ENCODE measurements at regions not wholly inside any gene's neighbourhood (a gene's known extent, or its start where the extent isn't known, plus 50 kb on each side); places are given as distances from the start of the nearest gene placed in this dataset.

GRCh38 chr3:182233405-182233804, 521.7 kb downstream of the SOX2 start:
- DNase-seq, result no peak

GRCh38 chr3:182233957-182234356, 522.2 kb downstream of the SOX2 start:
- DNase-seq, result no peak

- DNase-seq, result no peak
Observed at GRCh38 chr3:182234881-182235280, 523.2 kb downstream of the SOX2 start.

GRCh38 chr3:182235504-182235903, 523.8 kb downstream of the SOX2 start:
- no peak for DNase-seq

GRCh38 chr3:182238126-182238525, 526.4 kb downstream of the SOX2 start:
- DNase-seq, result no peak

GRCh38 chr3:182239316-182239715, 527.6 kb downstream of the SOX2 start:
- no peak for DNase-seq

- no peak for DNase-seq
Observed at GRCh38 chr3:182240474-182240873, 528.7 kb downstream of the SOX2 start.

GRCh38 chr3:182241196-182241765, 529.6 kb downstream of the SOX2 start:
- DNase-seq, result no peak

- DNase-seq, result no peak
Observed at GRCh38 chr3:182241766-182242488, 530.2 kb downstream of the SOX2 start.

- no peak for DNase-seq
Observed at GRCh38 chr3:182242489-182242942, 530.8 kb downstream of the SOX2 start.

- no peak for DNase-seq
Observed at GRCh38 chr3:182243625-182244024, 531.9 kb downstream of the SOX2 start.

- DNase-seq, result no peak
Observed at GRCh38 chr3:182244222-182244971, 532.7 kb downstream of the SOX2 start.

- DNase-seq, result no peak
Observed at GRCh38 chr3:182245059-182245458, 533.3 kb downstream of the SOX2 start.

- no peak for DNase-seq
Observed at GRCh38 chr3:182246870-182247269, 535.1 kb downstream of the SOX2 start.

GRCh38 chr3:182248349-182248880, 536.7 kb downstream of the SOX2 start:
- DNase-seq, result no peak

GRCh38 chr3:182252802-182253201, 540.5 kb upstream of the ATP11B start:
- DNase-seq, result no peak

GRCh38 chr3:182255158-182255557, 538.1 kb upstream of the ATP11B start:
- DNase-seq, result no peak

- DNase-seq, result no peak
Observed at GRCh38 chr3:182257361-182257760, 535.9 kb upstream of the ATP11B start.

GRCh38 chr3:182258538-182259177, 534.6 kb upstream of the ATP11B start:
- DNase-seq, result peak; percentile 48

- no peak for DNase-seq
Observed at GRCh38 chr3:182259579-182259978, 533.7 kb upstream of the ATP11B start.

- no peak for DNase-seq
Observed at GRCh38 chr3:182261041-182261440, 532.3 kb upstream of the ATP11B start.

- no peak for DNase-seq
Observed at GRCh38 chr3:182268711-182269110, 524.6 kb upstream of the ATP11B start.

GRCh38 chr3:182276512-182276911, 516.8 kb upstream of the ATP11B start:
- DNase-seq, result no peak

All from NCI-H1436 treated with DMSO at 0.1 percent for 48 hours (cell line).